ENCODE measurements at regions not wholly inside any gene's neighbourhood (a gene's known extent, or its start where the extent isn't known, plus 50 kb on each side); places are given as distances from the start of the nearest gene placed in this dataset.
"Not testable (repeated sequence)": the region's sequence is repeated elsewhere in the genome, so short reads cannot be mapped to it uniquely, and the experiment has no call there.

GRCh38 chr12:93204896-93205295 is 172.8 kb upstream of the NUDT4 start:
- DNase-seq (ENCODE audit: low read depth): no peak

GRCh38 chr12:93205361-93205760 is 172.4 kb upstream of the NUDT4 start:
- no peak for DNase-seq (ENCODE audit: low read depth)

GRCh38 chr12:93208011-93208410 is 169.7 kb upstream of the NUDT4 start:
- no peak for DNase-seq (ENCODE audit: low read depth)

- no peak for DNase-seq (ENCODE audit: low read depth)
Measured at GRCh38 chr12:93214523-93215289, 163.0 kb upstream of the NUDT4 start.

GRCh38 chr12:93215290-93215678 is 162.4 kb upstream of the NUDT4 start:
- no peak for DNase-seq (ENCODE audit: low read depth)

- no peak for DNase-seq (ENCODE audit: low read depth)
Measured at GRCh38 chr12:93219947-93220346, 157.8 kb upstream of the NUDT4 start.

- no peak for DNase-seq (ENCODE audit: low read depth)
Measured at GRCh38 chr12:93221841-93222240, 155.9 kb upstream of the NUDT4 start.

- DNase-seq (ENCODE audit: low read depth): no peak
Measured at GRCh38 chr12:93223440-93224426, 154.0 kb upstream of the NUDT4 start.

GRCh38 chr12:93225094-93225493 is 152.6 kb upstream of the NUDT4 start:
- DNase-seq (ENCODE audit: low read depth): no peak

- no peak for DNase-seq (ENCODE audit: low read depth)
Measured at GRCh38 chr12:93226361-93226760, 151.4 kb upstream of the NUDT4 start.

GRCh38 chr12:93229494-93230325 is 148.0 kb upstream of the NUDT4 start:
- no peak for DNase-seq (ENCODE audit: low read depth)

- DNase-seq (ENCODE audit: low read depth): no peak
Measured at GRCh38 chr12:93230326-93230720, 147.4 kb upstream of the NUDT4 start.

- DNase-seq (ENCODE audit: low read depth): no peak
Measured at GRCh38 chr12:93231938-93232337, 145.8 kb upstream of the NUDT4 start.

GRCh38 chr12:93234641-93235040 is 143.1 kb upstream of the NUDT4 start:
- DNase-seq (ENCODE audit: low read depth): no peak

- no peak for DNase-seq (ENCODE audit: low read depth)
Measured at GRCh38 chr12:93235881-93236280, 141.8 kb upstream of the NUDT4 start.

GRCh38 chr12:93237235-93237915 is 140.3 kb upstream of the NUDT4 start:
- DNase-seq (ENCODE audit: low read depth): no peak

- DNase-seq (ENCODE audit: low read depth): not testable (repeated sequence)
Measured at GRCh38 chr12:93238512-93239262, 139.0 kb upstream of the NUDT4 start.

GRCh38 chr12:93239789-93240188 is 137.9 kb upstream of the NUDT4 start:
- DNase-seq (ENCODE audit: low read depth): not testable (repeated sequence)

GRCh38 chr12:93242154-93242972 is 135.4 kb upstream of the NUDT4 start:
- DNase-seq (ENCODE audit: low read depth): no peak

GRCh38 chr12:93243382-93243688 is 134.4 kb upstream of the NUDT4 start:
- DNase-seq (ENCODE audit: low read depth): no peak

Data from activated T-helper 9 cell treated with anti-CD3 and anti-CD28 coated beads, Interleukin-2, amount 50 U/mL, for 16 hours (primary cell).